GM12878 (cell line): ENCODE measurements at regions not wholly inside any gene's neighbourhood (a gene's known extent, or its start where the extent isn't known, plus 50 kb on each side); places are given as distances from the start of the nearest gene placed in this dataset.

Experiments used
- ATAC-seq: fragments of 200-7000 bp; cut with Tn5 transposase; 3 replicates; pipeline ENCODE4 v1.9.1; 2020; ENCODE audit warnings: mild to moderate bottlenecking, moderate library complexity
- BruUV-seq: library from RNA; stranded (reverse); fragments of 400-500 nt; replicated peaks from 2 replicates; lab custom pipeline; 2021; lab: Mats Ljungman, UMichigan
- CTCF ChIA-PET: fragments of 300-600 bp; sonication (Branson Sonifier 250); formaldehyde crosslinking; extraction: SDS; loops from one replicate; lab custom pipeline; 2021; ENCODE audit warnings: inconsistent platforms; lab: Yijun Ruan, JAX
- POLR2A ChIA-PET: fragments of 350-600 bp; formaldehyde crosslinking; extraction: SDS; loops from one replicate; lab custom pipeline; 2021; ENCODE audit warnings: inconsistent platforms; lab: Charles Lee
- RAD21 ChIA-PET: fragments of 300-600 bp; sonication (Branson Sonifier 250); formaldehyde crosslinking; loops from one replicate; lab custom pipeline; 2023; ENCODE audit warnings: antibody characterized with exemption; ENCODE audit not compliant: unreplicated experiment; lab: Charles Lee
- SMC1A ChIA-PET: fragments of 300-600 bp; sonication (Branson Sonifier 250); formaldehyde crosslinking; loops from one replicate; lab custom pipeline; 2023; ENCODE audit not compliant: unreplicated experiment, uncharacterized antibody; lab: Charles Lee
- DNase-seq: peaks from one replicate; pipeline ENCODE4 v3.0.0-alpha.2; 2011; ENCODE audit warnings: low read depth, low spot score
- FAIRE-seq: peaks from 3 replicates; lab custom pipeline; 2011; peaks lifted over from hg19 to GRCh38; lab: Jason Lieb, UNC
- H2AFZ ChIP-seq: 2 replicates; pipeline ENCODE4 v1.6.0; 2011; ENCODE audit warnings: low read depth, low read length, control low read depth; ENCODE audit not compliant: control insufficient read depth
- H3K27ac ChIP-seq: 2 replicates; pipeline ENCODE4 v1.5.1; 2011; ENCODE audit warnings: control low read depth; ENCODE audit not compliant: control insufficient read depth, insufficient read depth
- H3K27me3 ChIP-seq, 2 experiments: replicated peaks in 1 of 2; 2 replicates each; pipeline versions ENCODE4 v1.6.0 to v1.6.1; 2011; ENCODE audit warnings: low read length in 1 of 2; ENCODE audit not compliant: control insufficient read depth in 2 of 2, insufficient read depth in 2 of 2
- H3K36me3 ChIP-seq, 2 experiments: 2 replicates each; pipeline ENCODE4 v1.5.1; 2011; ENCODE audit warnings: low read length in 1 of 2; ENCODE audit not compliant: control insufficient read depth in 2 of 2, insufficient read depth in 2 of 2
- H3K4me1 ChIP-seq: 2 replicates; pipeline ENCODE4 v1.6.1; 2011; ENCODE audit warnings: mild to moderate bottlenecking, low read length, moderate library complexity, mixed read lengths; ENCODE audit not compliant: control insufficient read depth, insufficient read depth
- H3K4me2 ChIP-seq: 2 replicates; pipeline ENCODE4 v1.6.0; 2011; ENCODE audit warnings: control low read depth; ENCODE audit not compliant: control insufficient read depth, insufficient read depth
- H3K4me3 ChIP-seq: fragments of 200-600 bp; sonication (generic); 2 replicates; pipeline ENCODE4 v1.5.1; 2016
- H3K79me2 ChIP-seq: 2 replicates; pipeline ENCODE4 v1.6.0; 2011; ENCODE audit warnings: low read length; ENCODE audit not compliant: control insufficient read depth, insufficient read depth
- H3K9ac ChIP-seq: 2 replicates; pipeline ENCODE4 v1.8.0; 2011; ENCODE audit warnings: low read length, control low read depth, mixed read lengths; ENCODE audit not compliant: control insufficient read depth, insufficient read depth
- H3K9me3 ChIP-seq: replicated peaks from 3 replicates; pipeline ENCODE4 v1.5.1; 2011; ENCODE audit warnings: mild to moderate bottlenecking, low read length; ENCODE audit not compliant: control insufficient read depth, insufficient read depth
- H4K20me1 ChIP-seq: 2 replicates; pipeline ENCODE4 v1.6.0; 2011; ENCODE audit not compliant: control insufficient read depth, insufficient read depth
- BRCA1 ChIP-seq: IDR thresholded peaks from 2 replicates; pipeline ENCODE4 v1.6.1; 2011; ENCODE audit warnings: low read depth, low read length, improper control_type of control experiment
- EP300 ChIP-seq, 2 experiments: fragments of 150-350 bp in 1 of 2; IDR thresholded peaks; 2 replicates each; pipeline ENCODE4 v1.6.1; 2011 to 2012; ENCODE audit warnings: low read depth in 2 of 2, low read length in 2 of 2, borderline replicate concordance in 1 of 2, improper control_type of control experiment in 1 of 2, inconsistent platforms in 1 of 2; ENCODE audit not compliant: control insufficient read depth in 1 of 2
- ESRRA ChIP-seq: IDR thresholded peaks from 2 replicates; pipeline ENCODE4 v1.6.1; 2012; ENCODE audit warnings: mild to moderate bottlenecking, low read length, improper control_type of control experiment
- IRF5 ChIP-seq: fragments of 450-650 bp; IDR thresholded peaks from 2 replicates; pipeline ENCODE4 v1.6.1; 2017; ENCODE audit warnings: borderline replicate concordance
- MAX ChIP-seq: IDR thresholded peaks from 2 replicates; pipeline ENCODE4 v1.6.1; 2012; ENCODE audit warnings: low read depth, low read length, improper control_type of control experiment
- MEF2A ChIP-seq: IDR thresholded peaks from 2 replicates; pipeline ENCODE4 v1.6.1; 2011; ENCODE audit warnings: low read depth, mild to moderate bottlenecking, low read length, moderate library complexity; ENCODE audit not compliant: insufficient read depth
- MLLT1 ChIP-seq: fragments of 450-650 bp; IDR thresholded peaks from 2 replicates; pipeline ENCODE4 v1.6.1; 2016; ENCODE audit warnings: mild to moderate bottlenecking
- NBN ChIP-seq: fragments of 450-650 bp; IDR thresholded peaks from 2 replicates; pipeline ENCODE4 v1.6.1; 2016
- NFIC ChIP-seq: IDR thresholded peaks from 2 replicates; pipeline ENCODE4 v1.6.1; 2012; ENCODE audit warnings: low read depth, mild to moderate bottlenecking, inconsistent platforms, low read length, moderate library complexity
- NRF1 ChIP-seq: conservative IDR thresholded peaks from 2 replicates; pipeline ENCODE4 v1.6.1; 2011; ENCODE audit warnings: mild to moderate bottlenecking, low read depth, low read length, improper control_type of control experiment
- POLR2AphosphoS2 ChIP-seq: IDR thresholded peaks from 2 replicates; pipeline ENCODE4 v1.6.1; 2011; ENCODE audit warnings: low read depth, mild to moderate bottlenecking, low read length, improper control_type of control experiment, moderate library complexity
- RFX5 ChIP-seq: IDR thresholded peaks from 2 replicates; pipeline ENCODE4 v1.6.1; 2011; ENCODE audit warnings: low read depth, low read length, improper control_type of control experiment
- SMAD1 ChIP-seq: fragments of 450-650 bp; IDR thresholded peaks from 2 replicates; pipeline ENCODE4 v1.6.1; 2018; ENCODE audit warnings: mild to moderate bottlenecking, low read depth; ENCODE audit not compliant: partially characterized antibody
- SMARCA5 ChIP-seq: fragments of 450-650 bp; IDR thresholded peaks from 2 replicates; pipeline ENCODE4 v1.6.1; 2017; ENCODE audit warnings: mild to moderate bottlenecking
- WGBS: methylation state at CpG from one replicate; pipeline ENCODE4 v1.1.6; 2016; ENCODE audit warnings: low lambda C conversion rate; ENCODE audit not compliant: insufficient replicate concordance, insufficient coverage; ENCODE audit errors: missing lambda C conversion rate; 5-methylcytosine and 5-hydroxymethylcytosine counted together
- in situ Hi-C: fragments of 300-500 bp; cut with MboI; formaldehyde crosslinking; loops from 9 replicates; pipeline ENCODE4 v1.14.3; 2018; ENCODE audit warnings: mixed read lengths
- intact Hi-C: fragments of 100-400 bp; cut with micrococcal nuclease; formaldehyde crosslinking; loops from one replicate; pipeline ENCODE4 v1.14.2; 2022; ENCODE audit not compliant: unreplicated experiment

DNA sequence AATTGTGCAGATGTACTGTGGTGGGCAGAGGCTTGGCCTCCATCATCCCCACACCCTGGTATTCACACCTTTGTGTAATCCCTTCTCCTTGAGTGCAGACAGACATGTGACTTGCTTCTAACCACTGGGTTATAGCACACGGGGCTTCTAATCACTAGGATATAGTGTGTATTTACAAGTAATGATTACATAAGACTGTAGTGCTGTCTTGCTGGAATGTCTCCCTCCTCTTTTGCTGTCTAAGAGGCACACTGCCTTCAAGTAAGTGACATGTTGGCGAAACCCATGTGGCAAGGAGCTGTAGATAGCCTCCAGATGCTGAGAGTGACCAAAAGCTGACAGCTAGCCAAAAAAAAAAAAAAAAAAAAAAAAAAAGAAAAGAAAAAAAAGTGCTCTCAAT, 542.7 kb upstream of the MDFIC2 start:
- DNase-seq (no peak), FAIRE-seq (no peak)
- H3K36me3 ChIP-seq, result no peaks in the 10 kb centered on the region
- intact Hi-C loops, result no loop called here
- CTCF ChIA-PET, result no interaction called here
- in situ Hi-C loops, result no loop called here
- TF ChIP-seq SMAD1 (no peak), NFIC (no peak), ESRRA (no peak), RFX5 (no peak), SMARCA5 (no peak), MLLT1 (no peak), IRF5 (no peak), MAX (no peak), EP300 (IDR thresholded peaks at IDR 0.05; ENCODE audit: borderline replicate concordance in 1 of 2, control insufficient read depth in 1 of 2, low read depth in 2 of 2, low read length in 2 of 2) (no peak), NBN (no peak), BRCA1 (no peak), MEF2A (no peak), POLR2AphosphoS2 (no peak), NRF1 (no peak)
- TF ChIP-seq, all 136 proteins: peak for 0
- Histone ChIP-seq H3K79me2 (no peaks in the 10 kb centered on the region), H3K9ac (no peak overlapping the region), H3K4me2 (no peak overlapping the region), H4K20me1 (no peaks in the 10 kb centered on the region), H3K4me3 (no peak overlapping the region), H3K4me1 (no peaks in the 10 kb centered on the region), H3K9me3 (no peaks in the 10 kb centered on the region), H3K27ac (no peak overlapping the region), H2AFZ (no peak overlapping the region), H3K27me3 (no peaks in the 10 kb centered on the region)
- ChIA-PET RAD21 (interaction anchor here (0.6 kb wide), 1 partner anchor 344 kb away, joined by 3 read pairs; no protein-coding TSS in a partner anchor), POLR2A (interaction anchor here (0.6 kb wide), 1 partner anchor 226 kb away, joined by 5 read pairs; no protein-coding TSS in a partner anchor), SMC1A (interaction anchor here (1.6 kb wide), 1 partner anchor 29 kb away, joined by 5 read pairs; no protein-coding TSS in a partner anchor)
- no TSS peak for BruUV-seq
- WGBS, result 15% methylated on average over 1 of the region's 2 CpGs
- ATAC-seq, result no peak
